ENCODE measurements at regions not wholly inside any gene's neighbourhood (a gene's known extent, or its start where the extent isn't known, plus 50 kb on each side); places are given as distances from the start of the nearest gene placed in this dataset.

GRCh38 chr4:36870121-36870520 lies 374.4 kb upstream of the NWD2 start:
- no peaks in the 10 kb centered on the region for H3K4me1 ChIP-seq
- no peak for ATAC-seq
- TF ChIP-seq POLR2AphosphoS5 (IDR thresholded peaks at IDR 0.05): no peak
- TF ChIP-seq POLR2A (IDR thresholded peaks at IDR 0.05): no peak
- TF ChIP-seq CTCF (IDR thresholded peaks at IDR 0.05): no peak
- no peak for TF ChIP-seq EP300 (IDR thresholded peaks at IDR 0.05)
- no peaks in the 10 kb centered on the region for H3K36me3 ChIP-seq
- H3K9me3 ChIP-seq: no peaks in the 10 kb centered on the region
- H3K27me3 ChIP-seq: no peaks in the 10 kb centered on the region
- H3K27ac ChIP-seq: no peak overlapping the region
- no peak overlapping the region for H3K4me3 ChIP-seq

- no peak for ATAC-seq
- no peak overlapping the region for H3K27ac ChIP-seq
- no peak overlapping the region for H3K4me3 ChIP-seq
- TF ChIP-seq EP300 (IDR thresholded peaks at IDR 0.05): no peak
- no peak for TF ChIP-seq POLR2AphosphoS5 (IDR thresholded peaks at IDR 0.05)
- 56 to 89% methylated on average over 1 of the region's 1 CpG for WGBS, 2 donors (ENCODE audit: low coverage in 1 of 2)
- no peaks in the 10 kb centered on the region for H3K9me3 ChIP-seq
- H3K4me1 ChIP-seq: no peaks in the 10 kb centered on the region
- no peaks in the 10 kb centered on the region for H3K36me3 ChIP-seq
- no peaks in the 10 kb centered on the region for H3K27me3 ChIP-seq
These were observed 371.9 kb upstream of the NWD2 start for GRCh38 chr4:36872679-36873078.

GRCh38 chr4:36884151-36884550 lies 360.4 kb upstream of the NWD2 start:
- no peaks in the 10 kb centered on the region for H3K4me1 ChIP-seq
- WGBS, 2 donors (ENCODE audit: low coverage in 1 of 2): 54 to 65% methylated on average over 3 of the region's 3 CpGs
- no peak for ATAC-seq
- H3K36me3 ChIP-seq: no peaks in the 10 kb centered on the region
- peaks cover 0 to 20% (median 0%) of the 10 kb centered on the region in 3 donors for H3K9me3 ChIP-seq
- TF ChIP-seq POLR2A (IDR thresholded peaks at IDR 0.05): no peak
- no peak overlapping the region for H3K27ac ChIP-seq
- H3K4me3 ChIP-seq: no peak overlapping the region
- no peaks in the 10 kb centered on the region for H3K27me3 ChIP-seq

GRCh38 chr4:36891971-36892370 lies 352.6 kb upstream of the NWD2 start:
- H3K27ac ChIP-seq: no peak overlapping the region
- WGBS, 2 donors (ENCODE audit: low coverage in 1 of 2): 42 to 48% methylated on average over 2 of the region's 2 CpGs
- no peak for ATAC-seq
- H3K27me3 ChIP-seq: no peaks in the 10 kb centered on the region
- H3K9me3 ChIP-seq: peaks cover 0 to 12% (median 0%) of the 10 kb centered on the region in 3 donors
- H3K4me3 ChIP-seq: no peak overlapping the region
- TF ChIP-seq CTCF (IDR thresholded peaks at IDR 0.05) (no peak), POLR2AphosphoS5 (IDR thresholded peaks at IDR 0.05) (no peak), POLR2A (IDR thresholded peaks at IDR 0.05) (no peak), EP300 (IDR thresholded peaks at IDR 0.05) (no peak)
- H3K4me1 ChIP-seq: no peaks in the 10 kb centered on the region
- no peaks in the 10 kb centered on the region for H3K36me3 ChIP-seq

- no peaks in the 10 kb centered on the region for H3K9me3 ChIP-seq
- no peak overlapping the region for H3K4me3 ChIP-seq
- WGBS, 2 donors (ENCODE audit: low coverage in 1 of 2): 76 to 84% methylated on average over 3 to 4 of the region's 4 CpGs
- TF ChIP-seq EP300 (IDR thresholded peaks at IDR 0.05): no peak
- TF ChIP-seq CTCF (IDR thresholded peaks at IDR 0.05): no peak
- no peak for TF ChIP-seq POLR2AphosphoS5 (IDR thresholded peaks at IDR 0.05)
- TF ChIP-seq POLR2A (IDR thresholded peaks at IDR 0.05): no peak
- no peaks in the 10 kb centered on the region for H3K27me3 ChIP-seq
- H3K36me3 ChIP-seq: no peaks in the 10 kb centered on the region
- no peak overlapping the region for H3K27ac ChIP-seq
- no peak for ATAC-seq
- H3K4me1 ChIP-seq: no peaks in the 10 kb centered on the region
These were observed 344.0 kb upstream of the NWD2 start for GRCh38 chr4:36900446-36900987.

- H3K27ac ChIP-seq: no peak overlapping the region
- H3K9me3 ChIP-seq: no peaks in the 10 kb centered on the region
- WGBS, 2 donors (ENCODE audit: low coverage in 1 of 2): 81 to 100% methylated on average over 1 to 3 of the region's 3 CpGs
- H3K4me3 ChIP-seq: no peak overlapping the region
- TF ChIP-seq CTCF (IDR thresholded peaks at IDR 0.05): no peak
- TF ChIP-seq EP300 (IDR thresholded peaks at IDR 0.05): no peak
- no peak for TF ChIP-seq POLR2AphosphoS5 (IDR thresholded peaks at IDR 0.05)
- no peak for TF ChIP-seq POLR2A (IDR thresholded peaks at IDR 0.05)
- H3K27me3 ChIP-seq: no peaks in the 10 kb centered on the region
- no peaks in the 10 kb centered on the region for H3K36me3 ChIP-seq
- no peak for ATAC-seq
- no peaks in the 10 kb centered on the region for H3K4me1 ChIP-seq
These were observed 339.7 kb upstream of the NWD2 start for GRCh38 chr4:36904823-36905222.
